ENCODE measurements at regions not wholly inside any gene's neighbourhood (a gene's known extent, or its start where the extent isn't known, plus 50 kb on each side); places are given as distances from the start of the nearest gene placed in this dataset.

- DNase-seq = no peak
- intact Hi-C loops (cut with DNase I, micrococcal nuclease) = no loop called here
- Histone ChIP-seq H3K9me3 (no peaks in the 10 kb centered on the region), H3K4me1 (ENCODE audit: low read depth) (no peaks in the 10 kb centered on the region), H3K4me3 (no peak overlapping the region), H3K36me3 (ENCODE audit: low read depth) (no peaks in the 10 kb centered on the region)
- no peak for TF ChIP-seq CTCF (IDR thresholded peaks at IDR 0.05)
- no peak for ATAC-seq
These were observed 291.3 kb downstream of the RRAGC start for GRCh38 chr1:38568061-38568857.

- no peak for DNase-seq
- Histone ChIP-seq H3K4me3 (no peak overlapping the region), H3K36me3 (ENCODE audit: low read depth) (no peaks in the 10 kb centered on the region), H3K9me3 (no peaks in the 10 kb centered on the region), H3K4me1 (ENCODE audit: low read depth) (no peaks in the 10 kb centered on the region)
- intact Hi-C loops (cut with DNase I, micrococcal nuclease) = no loop called here
- TF ChIP-seq CTCF (IDR thresholded peaks at IDR 0.05) = no peak
- no peak for ATAC-seq
These were observed 292.2 kb downstream of the RRAGC start for GRCh38 chr1:38567401-38567800.

- TF ChIP-seq CTCF (IDR thresholded peaks at IDR 0.05) = no peak
- Histone ChIP-seq H3K4me1 (ENCODE audit: low read depth) (no peaks in the 10 kb centered on the region), H3K9me3 (no peaks in the 10 kb centered on the region), H3K36me3 (ENCODE audit: low read depth) (no peaks in the 10 kb centered on the region), H3K4me3 (no peak overlapping the region)
- no peak for ATAC-seq
- intact Hi-C loops (cut with DNase I, micrococcal nuclease) = no loop called here
- no peak for DNase-seq
These were observed 294.5 kb downstream of the RRAGC start for GRCh38 chr1:38565020-38565491.

GRCh38 chr1:38563942-38564735 lies 295.4 kb downstream of the RRAGC start:
- Histone ChIP-seq H3K9me3 (no peaks in the 10 kb centered on the region), H3K36me3 (ENCODE audit: low read depth) (no peaks in the 10 kb centered on the region), H3K4me3 (no peak overlapping the region), H3K4me1 (ENCODE audit: low read depth) (no peaks in the 10 kb centered on the region)
- DNase-seq (no peak), ATAC-seq (no peak)
- intact Hi-C loops (cut with DNase I, micrococcal nuclease) = no loop called here
- TF ChIP-seq CTCF (IDR thresholded peaks at IDR 0.05) = no peak

GRCh38 chr1:38561725-38562124 lies 297.8 kb downstream of the RRAGC start:
- intact Hi-C loops (cut with DNase I, micrococcal nuclease) = no loop called here
- Histone ChIP-seq H3K4me3 (no peak overlapping the region), H3K36me3 (ENCODE audit: low read depth) (no peaks in the 10 kb centered on the region), H3K9me3 (no peaks in the 10 kb centered on the region), H3K4me1 (ENCODE audit: low read depth) (no peaks in the 10 kb centered on the region)
- DNase-seq (no peak), ATAC-seq (no peak)
- TF ChIP-seq CTCF (IDR thresholded peaks at IDR 0.05) = no peak

Data from mucosa of descending colon (tissue), 3 donors.